ENCODE measurements at regions not wholly inside any gene's neighbourhood (a gene's known extent, or its start where the extent isn't known, plus 50 kb on each side); places are given as distances from the start of the nearest gene placed in this dataset.
"Not testable (repeated sequence)": the region's sequence is repeated elsewhere in the genome, so short reads cannot be mapped to it uniquely, and the experiment has no call there.

- no peak overlapping the region for H3K4me3 ChIP-seq (ENCODE audit: low read length)
- no peak for TF ChIP-seq ZNF274 (IDR thresholded peaks at IDR 0.05; ENCODE audit: low read depth, low read length)
Measured at GRCh38 chr18:76604108-76604934, 109.3 kb upstream of the ZNF516 start.

GRCh38 chr18:76602191-76602590 is 107.1 kb upstream of the ZNF516 start:
- H3K4me3 ChIP-seq (ENCODE audit: low read length), result no peak overlapping the region
- no peak for TF ChIP-seq ZNF274 (IDR thresholded peaks at IDR 0.05; ENCODE audit: low read depth, low read length)

- not testable (repeated sequence) for H3K4me3 ChIP-seq (ENCODE audit: low read length)
Measured at GRCh38 chr18:76600076-76600475, 105.0 kb upstream of the ZNF516 start.

- no peak for TF ChIP-seq ZNF274 (IDR thresholded peaks at IDR 0.05; ENCODE audit: low read depth, low read length)
- no peak overlapping the region for H3K4me3 ChIP-seq (ENCODE audit: low read length)
Measured at GRCh38 chr18:76594966-76595365, 99.9 kb upstream of the ZNF516 start.

- no peak for TF ChIP-seq ZNF274 (IDR thresholded peaks at IDR 0.05; ENCODE audit: low read depth, low read length)
Measured at GRCh38 chr18:76593843-76594242, 98.8 kb upstream of the ZNF516 start.

GRCh38 chr18:76592981-76593381 is 97.9 kb upstream of the ZNF516 start:
- no peak for TF ChIP-seq ZNF274 (IDR thresholded peaks at IDR 0.05; ENCODE audit: low read depth, low read length)
- H3K4me3 ChIP-seq (ENCODE audit: low read length), result no peak overlapping the region

More at GRCh38 chr18:76593843-76594242, 98.8 kb upstream of the ZNF516 start:
- no peak overlapping the region for H3K4me3 ChIP-seq (ENCODE audit: low read length)

- no peak for TF ChIP-seq ZNF274 (IDR thresholded peaks at IDR 0.05; ENCODE audit: low read depth, low read length)
- H3K4me3 ChIP-seq (ENCODE audit: low read length), result no peak overlapping the region
Measured at GRCh38 chr18:76592096-76592495, 97.1 kb upstream of the ZNF516 start.

- no peak overlapping the region for H3K4me3 ChIP-seq (ENCODE audit: low read length)
- no peak for TF ChIP-seq ZNF274 (IDR thresholded peaks at IDR 0.05; ENCODE audit: low read depth, low read length)
Measured at GRCh38 chr18:76589866-76590265, 94.8 kb upstream of the ZNF516 start.

GRCh38 chr18:76589316-76589715 is 94.3 kb upstream of the ZNF516 start:
- TF ChIP-seq ZNF274 (IDR thresholded peaks at IDR 0.05; ENCODE audit: low read depth, low read length), result no peak
- H3K4me3 ChIP-seq (ENCODE audit: low read length), result no peak overlapping the region

- no peak for TF ChIP-seq ZNF274 (IDR thresholded peaks at IDR 0.05; ENCODE audit: low read depth, low read length)
- peak overlapping the region; percentile 58; the same call in 1 of the 2 replicates for H3K4me3 ChIP-seq (ENCODE audit: low read length)
Measured at GRCh38 chr18:76588601-76589226, 93.7 kb upstream of the ZNF516 start.

- no peak for TF ChIP-seq ZNF274 (IDR thresholded peaks at IDR 0.05; ENCODE audit: low read depth, low read length)
- no peak overlapping the region for H3K4me3 ChIP-seq (ENCODE audit: low read length)
Measured at GRCh38 chr18:76587879-76588271, 92.8 kb upstream of the ZNF516 start.

GRCh38 chr18:76587147-76587878 is 92.3 kb upstream of the ZNF516 start:
- no peak for TF ChIP-seq ZNF274 (IDR thresholded peaks at IDR 0.05; ENCODE audit: low read depth, low read length)
- no peak overlapping the region for H3K4me3 ChIP-seq (ENCODE audit: low read length)

- no peak for TF ChIP-seq ZNF274 (IDR thresholded peaks at IDR 0.05; ENCODE audit: low read depth, low read length)
- H3K4me3 ChIP-seq (ENCODE audit: low read length), result no peak overlapping the region
Measured at GRCh38 chr18:76584414-76585310, 89.6 kb upstream of the ZNF516 start.

GRCh38 chr18:76581261-76581660 is 86.2 kb upstream of the ZNF516 start:
- H3K4me3 ChIP-seq (ENCODE audit: low read length), result no peak overlapping the region

More at GRCh38 chr18:76581261-76581660, 86.2 kb upstream of the ZNF516 start:
- TF ChIP-seq ZNF274 (IDR thresholded peaks at IDR 0.05; ENCODE audit: low read depth, low read length), result no peak
